C4-2B (cell line): ENCODE measurements at regions not wholly inside any gene's neighbourhood (a gene's known extent, or its start where the extent isn't known, plus 50 kb on each side); places are given as distances from the start of the nearest gene placed in this dataset.

Experiments
- H3K27ac ChIP-seq: fragments of 450-650 bp; 2 replicates; pipeline ENCODE4 v1.5.1; 2017
- ZFX ChIP-seq: fragments of 450-650 bp; IDR thresholded peaks from 2 replicates; pipeline ENCODE4 v1.6.1; 2017
- TF ChIP-seq, protein P1 (sequence below): fragments of 450-650 bp; conservative IDR thresholded peaks from 2 replicates; pipeline ENCODE4 v1.5.1; 2017; ENCODE audit warnings: mild to moderate bottlenecking

DNA sequence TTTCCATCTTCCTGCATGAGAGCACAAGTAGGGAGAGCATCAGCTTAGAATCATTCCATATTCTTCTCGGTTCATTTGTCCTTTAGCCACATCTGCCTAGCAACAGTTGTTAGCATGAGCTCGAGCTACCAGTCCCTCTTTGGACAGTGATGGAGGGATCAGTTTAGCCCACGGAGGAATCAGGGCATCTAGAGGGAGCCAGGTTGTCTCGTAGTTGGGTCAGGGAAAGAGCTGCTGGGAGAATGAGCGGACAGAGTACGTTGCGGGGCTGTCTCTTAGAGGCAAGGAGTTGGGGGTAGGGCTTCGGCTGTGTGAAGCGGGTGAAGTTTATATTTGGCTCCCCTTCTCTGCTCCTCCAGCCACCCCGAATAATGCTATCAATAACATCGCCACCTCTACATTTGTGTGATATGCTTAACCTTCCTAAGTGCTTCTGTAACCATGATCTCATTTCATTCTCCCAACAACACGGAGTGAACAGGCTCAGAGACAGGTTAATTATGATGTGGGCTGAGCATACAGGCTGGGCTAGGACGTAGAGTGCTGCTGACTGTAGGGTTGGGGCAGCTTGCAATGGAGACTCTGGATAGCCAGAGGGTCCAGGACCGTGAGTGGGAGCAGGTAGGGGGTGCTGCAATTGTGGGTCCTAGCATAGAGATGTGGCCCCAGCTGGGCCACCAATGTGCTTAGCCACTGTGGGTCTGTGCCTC lies 72.6 kb downstream of the FRMPD3 start:
- no peak overlapping the region for H3K27ac ChIP-seq
- TF ChIP-seq, protein P1, sequence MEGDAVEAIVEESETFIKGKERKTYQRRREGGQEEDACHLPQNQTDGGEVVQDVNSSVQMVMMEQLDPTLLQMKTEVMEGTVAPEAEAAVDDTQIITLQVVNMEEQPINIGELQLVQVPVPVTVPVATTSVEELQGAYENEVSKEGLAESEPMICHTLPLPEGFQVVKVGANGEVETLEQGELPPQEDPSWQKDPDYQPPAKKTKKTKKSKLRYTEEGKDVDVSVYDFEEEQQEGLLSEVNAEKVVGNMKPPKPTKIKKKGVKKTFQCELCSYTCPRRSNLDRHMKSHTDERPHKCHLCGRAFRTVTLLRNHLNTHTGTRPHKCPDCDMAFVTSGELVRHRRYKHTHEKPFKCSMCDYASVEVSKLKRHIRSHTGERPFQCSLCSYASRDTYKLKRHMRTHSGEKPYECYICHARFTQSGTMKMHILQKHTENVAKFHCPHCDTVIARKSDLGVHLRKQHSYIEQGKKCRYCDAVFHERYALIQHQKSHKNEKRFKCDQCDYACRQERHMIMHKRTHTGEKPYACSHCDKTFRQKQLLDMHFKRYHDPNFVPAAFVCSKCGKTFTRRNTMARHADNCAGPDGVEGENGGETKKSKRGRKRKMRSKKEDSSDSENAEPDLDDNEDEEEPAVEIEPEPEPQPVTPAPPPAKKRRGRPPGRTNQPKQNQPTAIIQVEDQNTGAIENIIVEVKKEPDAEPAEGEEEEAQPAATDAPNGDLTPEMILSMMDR, result no peak
- TF ChIP-seq ZFX, result no peak

DNA sequence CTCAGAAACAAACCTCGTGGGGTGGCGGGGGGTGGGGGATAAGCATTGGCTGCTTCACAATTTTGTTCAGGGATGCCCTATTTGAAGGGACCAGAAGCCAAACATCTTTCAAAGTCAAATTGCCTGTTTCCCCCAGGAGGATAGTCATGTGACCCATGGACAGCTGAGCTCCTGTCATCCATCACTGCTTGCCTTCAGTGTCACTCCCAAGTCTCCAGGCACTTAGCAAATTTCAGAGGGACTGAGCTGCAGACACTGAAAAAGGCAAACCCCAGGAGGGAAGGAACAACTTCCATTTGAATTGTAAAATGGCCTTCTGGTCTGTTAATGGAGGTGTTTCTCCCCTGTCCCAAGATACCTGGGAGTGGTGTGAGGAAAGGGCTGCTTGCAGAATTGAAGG lies 73.4 kb downstream of the FRMPD3 start:
- H3K27ac ChIP-seq, result no peak overlapping the region
- TF ChIP-seq, protein P1, result no peak
- TF ChIP-seq ZFX, result no peak

DNA sequence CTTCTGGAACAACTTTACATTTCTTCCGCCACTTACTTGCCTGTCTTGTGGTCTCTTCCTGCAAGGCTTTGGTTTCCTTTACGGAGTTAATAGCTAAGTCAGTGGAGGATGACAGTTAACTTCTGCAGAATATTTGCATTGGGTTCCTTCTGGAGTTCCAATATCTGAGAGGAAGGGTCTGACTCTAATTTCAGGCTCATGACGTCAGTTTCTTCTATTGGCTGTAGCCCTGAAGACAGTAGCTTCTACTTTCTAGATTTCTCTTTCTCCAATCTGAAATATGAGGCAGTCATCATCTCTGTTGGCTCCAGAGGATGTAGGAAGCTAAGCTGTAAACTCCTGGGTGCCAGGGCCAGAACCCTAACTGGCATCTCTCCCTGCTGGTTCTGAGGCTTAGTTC lies 76.7 kb downstream of the FRMPD3 start:
- no peak overlapping the region for H3K27ac ChIP-seq
- TF ChIP-seq, protein P1, result no peak
- no peak for TF ChIP-seq ZFX

DNA sequence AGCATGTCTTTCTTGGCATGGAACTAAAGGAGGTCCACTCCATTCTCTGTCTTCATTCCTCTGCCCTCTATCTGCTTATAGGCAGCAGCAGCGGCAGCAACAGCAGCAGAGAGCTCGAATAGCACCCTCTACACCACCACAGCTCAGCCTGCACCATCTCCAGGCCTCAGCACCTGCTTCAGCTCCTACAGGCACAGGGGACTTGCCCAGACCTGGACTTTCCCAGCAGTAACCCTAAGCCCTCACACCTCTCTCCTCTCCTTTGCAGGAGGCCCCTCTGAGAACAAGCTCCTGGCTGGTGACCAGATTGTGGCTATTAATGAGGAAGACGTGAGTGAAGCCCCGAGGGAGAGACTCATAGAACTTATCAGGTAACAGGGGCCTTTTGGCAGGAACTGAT lies 80.7 kb downstream of the FRMPD3 start:
- no peak for TF ChIP-seq ZFX
- TF ChIP-seq, protein P1, result no peak
- no peak overlapping the region for H3K27ac ChIP-seq

DNA sequence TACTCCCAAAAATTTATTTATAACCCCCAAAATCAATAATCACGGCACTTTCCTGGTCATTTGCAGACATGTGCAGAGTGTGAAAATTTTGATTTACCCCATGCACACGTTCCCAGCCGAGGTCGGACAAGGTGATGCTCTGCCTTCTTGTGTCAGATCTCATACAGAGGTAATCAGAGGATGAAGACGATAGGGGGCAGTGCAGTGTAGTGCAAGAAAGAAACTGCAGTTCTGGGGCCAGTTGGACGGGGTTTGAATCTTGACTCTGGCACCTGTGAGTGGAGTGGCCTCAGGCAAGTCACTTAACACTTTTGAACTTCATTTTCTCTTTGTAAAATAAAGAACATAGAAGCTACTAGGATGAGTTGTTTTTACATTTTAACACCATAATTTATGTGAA lies 88.4 kb downstream of the FRMPD3 start:
- TF ChIP-seq, protein P1, result no peak
- TF ChIP-seq ZFX, result no peak
- no peak overlapping the region; the same call in 1 of the 2 replicates for H3K27ac ChIP-seq

DNA sequence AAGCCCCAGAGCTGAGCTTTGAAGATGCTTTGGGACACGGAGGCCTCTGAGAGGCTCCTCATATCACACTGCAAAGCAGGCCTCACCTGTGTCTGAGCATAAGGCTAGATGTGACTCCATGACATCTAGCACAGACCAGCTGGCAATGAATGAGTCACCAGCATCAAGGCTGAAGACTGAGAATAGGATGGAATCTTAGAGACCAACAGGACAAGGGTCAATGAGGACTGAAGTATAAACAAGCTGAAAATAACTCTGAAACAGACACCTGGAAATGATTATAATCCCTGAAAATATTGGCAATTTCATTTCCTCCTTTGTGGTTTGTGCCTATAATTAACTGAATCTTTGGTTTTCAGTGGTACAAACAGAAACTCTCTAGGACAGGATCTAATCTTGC lies 87.1 kb upstream of the PRPS1 start:
- no peak overlapping the region for H3K27ac ChIP-seq
- TF ChIP-seq ZFX, result no peak
- TF ChIP-seq, protein P1, result no peak

DNA sequence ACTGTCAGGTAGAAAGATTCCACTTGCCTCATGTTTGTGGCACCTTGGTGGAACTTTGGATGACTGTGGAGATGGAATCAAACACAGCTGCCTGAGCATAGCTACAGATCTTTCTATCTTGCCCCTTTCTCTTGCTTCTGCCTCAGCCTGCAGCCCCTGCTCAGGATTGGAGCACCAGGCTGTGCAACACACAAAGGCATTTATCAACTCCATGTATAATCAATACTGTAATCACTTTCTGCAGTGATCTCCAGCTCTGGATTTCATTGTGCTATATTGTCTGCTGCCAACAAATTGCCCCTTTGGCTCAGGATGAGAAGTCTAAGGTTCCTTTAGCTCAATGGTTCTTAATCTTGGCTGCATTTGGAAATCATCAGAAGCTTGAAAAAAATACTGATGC lies 86.3 kb upstream of the PRPS1 start:
- no peak overlapping the region for H3K27ac ChIP-seq
- TF ChIP-seq, protein P1, result no peak
- no peak for TF ChIP-seq ZFX
